ENCODE measurements at regions not wholly inside any gene's neighbourhood (a gene's known extent, or its start where the extent isn't known, plus 50 kb on each side); places are given as distances from the start of the nearest gene placed in this dataset.
"Not testable (repeated sequence)": the region's sequence is repeated elsewhere in the genome, so short reads cannot be mapped to it uniquely, and the experiment has no call there.

- not testable (repeated sequence) for DNase-seq
Observed at GRCh38 chr2:132068407-132068806, 93.3 kb downstream of the ANKRD30BL start.

- DNase-seq = not testable (repeated sequence)
Observed at GRCh38 chr2:132065391-132065790, 96.4 kb downstream of the ANKRD30BL start.

- DNase-seq = not testable (repeated sequence)
Observed at GRCh38 chr2:132039609-132040236, 122.0 kb downstream of the ANKRD30BL start.

- not testable (repeated sequence) for DNase-seq
Observed at GRCh38 chr2:132038883-132039235, 122.9 kb downstream of the ANKRD30BL start.

- DNase-seq = no peak
Observed at GRCh38 chr2:132038179-132038882, 123.4 kb downstream of the ANKRD30BL start.

GRCh38 chr2:132037527-132038178 is 124.1 kb downstream of the ANKRD30BL start:
- DNase-seq = no peak

- no peak for DNase-seq
Observed at GRCh38 chr2:132034646-132035045, 127.1 kb downstream of the ANKRD30BL start.

GRCh38 chr2:132033949-132034348 is 127.8 kb downstream of the ANKRD30BL start:
- no peak for DNase-seq

GRCh38 chr2:132033365-132033764 is 128.4 kb downstream of the ANKRD30BL start:
- DNase-seq = no peak

GRCh38 chr2:132012046-132012445 is 149.7 kb downstream of the ANKRD30BL start:
- DNase-seq = not testable (repeated sequence)

GRCh38 chr2:132009874-132010521 is 151.8 kb downstream of the ANKRD30BL start:
- no peak for DNase-seq

- no peak for DNase-seq
Observed at GRCh38 chr2:132009177-132009873, 152.4 kb downstream of the ANKRD30BL start.

- DNase-seq = not testable (repeated sequence)
Observed at GRCh38 chr2:131990751-131991150, 171.0 kb downstream of the ANKRD30BL start.

- not testable (repeated sequence) for DNase-seq
Observed at GRCh38 chr2:131966671-131967070, 195.1 kb downstream of the ANKRD30BL start.

- no peak for DNase-seq
Observed at GRCh38 chr2:131966256-131966655, 195.5 kb downstream of the ANKRD30BL start.

GRCh38 chr2:131958019-131958609 is 203.6 kb downstream of the ANKRD30BL start:
- DNase-seq = not testable (repeated sequence)

- not testable (repeated sequence) for DNase-seq
Observed at GRCh38 chr2:131948641-131949040, 213.1 kb downstream of the ANKRD30BL start.

- DNase-seq = peak; percentile 6
Observed at GRCh38 chr2:131923287-131923686, 238.5 kb downstream of the ANKRD30BL start.

- not testable (repeated sequence) for DNase-seq
Observed at GRCh38 chr2:131922854-131923253, 238.9 kb downstream of the ANKRD30BL start.
